WTC11 (cell line): ENCODE measurements at regions not wholly inside any gene's neighbourhood (a gene's known extent, or its start where the extent isn't known, plus 50 kb on each side); places are given as distances from the start of the nearest gene placed in this dataset.

Source experiments
- ATAC-seq: fragments of 200-7000 bp; cut with Tn5 transposase; 2 replicates; pipeline ENCODE4 v1.10.0; 2021; ENCODE audit warnings: mild to moderate bottlenecking, moderate library complexity
- CTCF ChIA-PET: fragments of 300-600 bp; sonication (Branson Sonifier 250); formaldehyde crosslinking; loops from one replicate; lab custom pipeline; 2021; ENCODE audit warnings: antibody characterized with exemption; lab: Charles Lee
- POLR2A ChIA-PET: fragments of 350-600 bp; sonication (Branson Sonifier 250); formaldehyde crosslinking; loops from one replicate; lab custom pipeline; 2021; ENCODE audit warnings: antibody characterized with exemption; lab: Charles Lee
- DNase-seq: peaks from one replicate; pipeline ENCODE4 v3.0.0; 2021; ENCODE audit warnings: low spot score
- H3K27ac Mint-ChIP-seq: 2 replicates; pipeline ENCODE4 v1.8.0; 2021; ENCODE audit warnings: mixed read lengths
- H3K27me3 Mint-ChIP-seq: 2 replicates; pipeline ENCODE4 v1.8.0; 2021; ENCODE audit warnings: low read depth, mild to moderate bottlenecking, moderate library complexity, mixed read lengths
- H3K36me3 Mint-ChIP-seq: 2 replicates; pipeline ENCODE4 v1.8.0; 2021; ENCODE audit warnings: mixed read lengths
- H3K4me1 Mint-ChIP-seq: 2 replicates; pipeline ENCODE4 v1.8.0; 2022; ENCODE audit warnings: mixed read lengths
- H3K4me3 Mint-ChIP-seq: 2 replicates; pipeline ENCODE4 v1.8.0; 2021; ENCODE audit warnings: mild to moderate bottlenecking, moderate library complexity, mixed read lengths
- H3K9me3 Mint-ChIP-seq: 2 replicates; pipeline ENCODE4 v1.8.0; 2021; ENCODE audit warnings: mixed read lengths
- ARID4B ChIP-seq: sonication (generic); formaldehyde crosslinking; IDR thresholded peaks from 2 replicates; pipeline ENCODE4 v1.8.0; 2023; ENCODE audit warnings: missing genetic modification reagents, mild to moderate bottlenecking, borderline replicate concordance
- CDX4 ChIP-seq: fragments of 250-450 bp; sonication (Bioruptor Pico); IDR thresholded peaks from 2 replicates; pipeline ENCODE4 v1.9.0; 2021; ENCODE audit warnings: moderate library complexity, mild to moderate bottlenecking, inconsistent platforms, borderline replicate concordance
- E2F5 ChIP-seq: sonication (generic); formaldehyde crosslinking; IDR thresholded peaks from 2 replicates; pipeline ENCODE4 v1.8.1; 2022; ENCODE audit warnings: mild to moderate bottlenecking, moderate library complexity, missing genetic modification reagents
- ETV6 ChIP-seq: sonication (generic); formaldehyde crosslinking; IDR thresholded peaks from 2 replicates; pipeline ENCODE4 v1.8.1; 2022; ENCODE audit warnings: mild to moderate bottlenecking, missing genetic modification reagents
- FOXK1 ChIP-seq: sonication (generic); formaldehyde crosslinking; IDR thresholded peaks from 2 replicates; pipeline ENCODE4 v1.8.0; 2022; ENCODE audit warnings: mild to moderate bottlenecking, moderate library complexity, missing genetic modification reagents
- FOXP4 ChIP-seq: sonication (generic); formaldehyde crosslinking; IDR thresholded peaks from 2 replicates; pipeline ENCODE4 v1.8.0; 2022; ENCODE audit warnings: mild to moderate bottlenecking, missing genetic modification reagents
- GABPB1 ChIP-seq: sonication (generic); formaldehyde crosslinking; IDR thresholded peaks from 2 replicates; pipeline ENCODE4 v1.8.1; 2023; ENCODE audit warnings: mild to moderate bottlenecking, missing genetic modification reagents
- HMGA2 ChIP-seq: fragments of 250-450 bp; sonication (Bioruptor Pico); IDR thresholded peaks from 2 replicates; pipeline ENCODE4 v1.4.0; 2021; ENCODE audit warnings: mild to moderate bottlenecking, moderate library complexity
- IRF1 ChIP-seq: sonication (generic); formaldehyde crosslinking; IDR thresholded peaks from 2 replicates; pipeline ENCODE4 v1.8.0; 2023; ENCODE audit warnings: missing genetic modification reagents
- JAZF1 ChIP-seq: fragments of 250-450 bp; sonication (Bioruptor Pico); IDR thresholded peaks from 2 replicates; pipeline ENCODE4 v1.9.0; 2021; ENCODE audit warnings: moderate library complexity, mild to moderate bottlenecking, inconsistent platforms
- JUN ChIP-seq: sonication (generic); formaldehyde crosslinking; IDR thresholded peaks from 2 replicates; pipeline ENCODE4 v1.8.0; 2023; ENCODE audit warnings: mild to moderate bottlenecking, missing genetic modification reagents
- MXD4 ChIP-seq: fragments of 250-450 bp; sonication (Bioruptor Pico); IDR thresholded peaks from 2 replicates; pipeline ENCODE4 v1.8.0; 2021; ENCODE audit warnings: mild to moderate bottlenecking, moderate library complexity, borderline replicate concordance
- MYBL2 ChIP-seq: sonication (generic); formaldehyde crosslinking; IDR thresholded peaks from 2 replicates; pipeline ENCODE4 v1.8.1; 2023; ENCODE audit warnings: mild to moderate bottlenecking, moderate library complexity, missing genetic modification reagents
- NR2C2 ChIP-seq: sonication (generic); formaldehyde crosslinking; IDR thresholded peaks from 2 replicates; pipeline ENCODE4 v1.8.0; 2022; ENCODE audit warnings: mild to moderate bottlenecking, missing genetic modification reagents
- NR3C1 ChIP-seq: sonication (generic); formaldehyde crosslinking; conservative IDR thresholded peaks from 2 replicates; pipeline ENCODE4 v1.8.1; 2023; ENCODE audit warnings: low read depth, mild to moderate bottlenecking, missing genetic modification reagents
- SMAD3 ChIP-seq: sonication (generic); formaldehyde crosslinking; IDR thresholded peaks from 2 replicates; pipeline ENCODE4 v1.8.0; 2022; ENCODE audit warnings: missing genetic modification reagents, mild to moderate bottlenecking, borderline replicate concordance
- SOX15 ChIP-seq: fragments of 250-450 bp; sonication (Bioruptor Pico); IDR thresholded peaks from 2 replicates; pipeline ENCODE4 v1.9.0; 2021; ENCODE audit warnings: mild to moderate bottlenecking
- TEAD4 ChIP-seq: sonication (generic); formaldehyde crosslinking; IDR thresholded peaks from 2 replicates; pipeline ENCODE4 v1.8.0; 2022; ENCODE audit warnings: mild to moderate bottlenecking, missing genetic modification reagents
- ZNF281 ChIP-seq: sonication (generic); formaldehyde crosslinking; IDR thresholded peaks from 2 replicates; pipeline ENCODE4 v1.8.0; 2023; ENCODE audit warnings: mild to moderate bottlenecking, missing genetic modification reagents
- ZNF396 ChIP-seq: fragments of 250-450 bp; sonication (Bioruptor Pico); IDR thresholded peaks from 2 replicates; pipeline ENCODE4 v1.8.0; 2021; ENCODE audit warnings: mild to moderate bottlenecking, moderate library complexity, borderline replicate concordance

- Mint-ChIP-seq H3K36me3 (no peaks in the 10 kb centered on the region), H3K27me3 (no peaks in the 10 kb centered on the region; the same call in none of the 2 replicates), H3K4me3 (no peak overlapping the region), H3K9me3 (no peaks in the 10 kb centered on the region), H3K4me1 (peaks cover 14% of the 10 kb centered on the region), H3K27ac (no peak overlapping the region)
- no peak for ATAC-seq
- TF ChIP-seq SOX15 (no peak), ARID4B (CRISPR knock-in tag) (no peak), TEAD4 (CRISPR knock-in tag) (no peak), JUN (no peak), E2F5 (CRISPR knock-in tag) (no peak), ZNF396 (no peak), GABPB1 (CRISPR knock-in tag) (no peak), FOXP4 (CRISPR knock-in tag) (no peak), JAZF1 (CRISPR knock-in tag) (no peak), NR3C1 (CRISPR knock-in tag) (no peak), CDX4 (CRISPR knock-in tag) (no peak)
- ChIA-PET POLR2A (no interaction called here), CTCF (interaction anchor here (0.9 kb wide), 1 partner anchor 38 kb away, joined by 3 read pairs; no protein-coding TSS in a partner anchor)
- DNase-seq = no peak
These were observed 164.4 kb downstream of the BRD1 start for GRCh38 chr22:49663311-49663711.

- Mint-ChIP-seq H3K36me3 (no peaks in the 10 kb centered on the region), H3K4me1 (peaks cover 20% of the 10 kb centered on the region), H3K9me3 (no peaks in the 10 kb centered on the region), H3K4me3 (no peak overlapping the region), H3K27ac (no peak overlapping the region), H3K27me3 (no peaks in the 10 kb centered on the region; the same call in 1 of the 2 replicates)
- ChIA-PET CTCF (interaction anchor here (0.7 kb wide), 1 partner anchor 9 kb away, joined by 3 read pairs; no protein-coding TSS in a partner anchor), POLR2A (no interaction called here)
- ATAC-seq = no peak
- no peak for DNase-seq
- TF ChIP-seq NR2C2 (CRISPR knock-in tag) = no peak
- TF ChIP-seq FOXK1 (CRISPR knock-in tag) = no peak
- no peak for TF ChIP-seq MXD4 (CRISPR knock-in tag)
- TF ChIP-seq ZNF281 = no peak
- no peak for TF ChIP-seq FOXP4 (CRISPR knock-in tag)
- no peak for TF ChIP-seq ETV6 (CRISPR knock-in tag)
- TF ChIP-seq MYBL2 (CRISPR knock-in tag) = no peak
- no peak for TF ChIP-seq IRF1 (CRISPR knock-in tag)
- TF ChIP-seq SMAD3 (CRISPR knock-in tag) = no peak
- no peak for TF ChIP-seq SOX15
- no peak for TF ChIP-seq HMGA2 (CRISPR knock-in tag)
- no peak for TF ChIP-seq JUN
These were observed 165.0 kb downstream of the BRD1 start for GRCh38 chr22:49662681-49663080.
